SK-N-SH treated with all-trans-retinoic acid at 6 μM for 48 hours (cell line): ENCODE measurements at regions not wholly inside any gene's neighbourhood (a gene's known extent, or its start where the extent isn't known, plus 50 kb on each side); places are given as distances from the start of the nearest gene placed in this dataset.

Experiments used
- ATAC-seq: fragments of 200-7000 bp; cut with Tn5 transposase; 3 replicates; pipeline ENCODE4 v1.9.1; 2020; ENCODE audit warnings: mild to moderate bottlenecking, moderate library complexity
- ESRRG ChIP-seq: fragments of 250-450 bp; sonication (Bioruptor Pico); IDR thresholded peaks from 2 replicates; pipeline ENCODE4 v1.6.1; 2021; ENCODE audit warnings: mild to moderate bottlenecking
- GLIS3 ChIP-seq: fragments of 250-450 bp; sonication (Bioruptor Pico); IDR thresholded peaks from 2 replicates; pipeline ENCODE4 v1.5.0; 2020; ENCODE audit warnings: mild to moderate bottlenecking, moderate library complexity
- ISL1 ChIP-seq: fragments of 250-450 bp; sonication (Bioruptor Pico); IDR thresholded peaks from 2 replicates; pipeline ENCODE4 v2.1.2; 2022; ENCODE audit warnings: mild to moderate bottlenecking, moderate library complexity
- PPARA ChIP-seq: fragments of 250-450 bp; sonication (Bioruptor Pico); IDR thresholded peaks from 2 replicates; pipeline ENCODE4 v1.5.0; 2020; ENCODE audit warnings: mild to moderate bottlenecking, borderline replicate concordance
- SNAI2 ChIP-seq: fragments of 250-450 bp; sonication (Bioruptor Pico); IDR thresholded peaks from 2 replicates; pipeline ENCODE4 v1.5.0; 2020; ENCODE audit warnings: mild to moderate bottlenecking, moderate library complexity
- TCF4 ChIP-seq: fragments of 250-450 bp; sonication (Bioruptor Pico); IDR thresholded peaks from 2 replicates; pipeline ENCODE4 v1.8.0; 2021; ENCODE audit warnings: mild to moderate bottlenecking, moderate library complexity, borderline replicate concordance
- TOX ChIP-seq: fragments of 250-450 bp; sonication (Bioruptor Pico); IDR thresholded peaks from 2 replicates; pipeline ENCODE4 v1.8.0; 2021; ENCODE audit warnings: mild to moderate bottlenecking, moderate library complexity, borderline replicate concordance
- ZC3H10 ChIP-seq: fragments of 250-450 bp; sonication (Bioruptor Pico); IDR thresholded peaks from 2 replicates; pipeline ENCODE4 v1.5.1; 2021; ENCODE audit warnings: mild to moderate bottlenecking, moderate library complexity
- ZFP3 ChIP-seq: fragments of 250-450 bp; sonication (Bioruptor Pico); IDR thresholded peaks from 2 replicates; pipeline ENCODE4 v1.5.0; 2020; ENCODE audit warnings: mild to moderate bottlenecking, moderate library complexity
- ZFP30 ChIP-seq: fragments of 450-650 bp; formaldehyde crosslinking; IDR thresholded peaks from 2 replicates; pipeline ENCODE4 v1.5.0; 2022; ENCODE audit warnings: mild to moderate bottlenecking, moderate library complexity
- ZNF565 ChIP-seq: fragments of 450-650 bp; formaldehyde crosslinking; conservative IDR thresholded peaks from 2 replicates; pipeline ENCODE4 v1.5.0; 2020; ENCODE audit warnings: low read depth, mild to moderate bottlenecking, moderate library complexity
- ZNF70 ChIP-seq: fragments of 450-650 bp; formaldehyde crosslinking; IDR thresholded peaks from 2 replicates; pipeline ENCODE4 v1.5.0; 2020; ENCODE audit warnings: mild to moderate bottlenecking, moderate library complexity
- ZNF8 ChIP-seq: fragments of 450-650 bp; formaldehyde crosslinking; IDR thresholded peaks from 2 replicates; pipeline ENCODE4 v1.5.0; 2020; ENCODE audit warnings: mild to moderate bottlenecking, moderate library complexity
- TF ChIP-seq, protein P1 (sequence below): fragments of 250-450 bp; sonication (Bioruptor Pico); IDR thresholded peaks from 2 replicates; pipeline ENCODE4 v1.5.1; 2020; ENCODE audit warnings: low read depth, mild to moderate bottlenecking, moderate library complexity
- TF ChIP-seq, protein P2 (sequence below): fragments of 250-450 bp; sonication (Bioruptor Pico); IDR thresholded peaks from 2 replicates; pipeline ENCODE4 v1.5.1; 2021; ENCODE audit warnings: mild to moderate bottlenecking, moderate library complexity
- TF ChIP-seq, protein P3 (sequence below): fragments of 250-450 bp; sonication (Bioruptor Pico); IDR thresholded peaks from 2 replicates; pipeline ENCODE4 v1.8.0; 2020; ENCODE audit warnings: mild to moderate bottlenecking, moderate library complexity, borderline replicate concordance
- TF ChIP-seq, protein P4 (sequence below): fragments of 250-450 bp; sonication (Bioruptor Pico); IDR thresholded peaks from 2 replicates; pipeline ENCODE4 v1.8.0; 2021; ENCODE audit warnings: low read depth, mild to moderate bottlenecking, moderate library complexity, borderline replicate concordance
- TF ChIP-seq, protein P5 (sequence below): fragments of 250-450 bp; sonication (Bioruptor Pico); IDR thresholded peaks from 2 replicates; pipeline ENCODE4 v1.5.0; 2020; ENCODE audit warnings: mild to moderate bottlenecking, moderate library complexity

DNA sequence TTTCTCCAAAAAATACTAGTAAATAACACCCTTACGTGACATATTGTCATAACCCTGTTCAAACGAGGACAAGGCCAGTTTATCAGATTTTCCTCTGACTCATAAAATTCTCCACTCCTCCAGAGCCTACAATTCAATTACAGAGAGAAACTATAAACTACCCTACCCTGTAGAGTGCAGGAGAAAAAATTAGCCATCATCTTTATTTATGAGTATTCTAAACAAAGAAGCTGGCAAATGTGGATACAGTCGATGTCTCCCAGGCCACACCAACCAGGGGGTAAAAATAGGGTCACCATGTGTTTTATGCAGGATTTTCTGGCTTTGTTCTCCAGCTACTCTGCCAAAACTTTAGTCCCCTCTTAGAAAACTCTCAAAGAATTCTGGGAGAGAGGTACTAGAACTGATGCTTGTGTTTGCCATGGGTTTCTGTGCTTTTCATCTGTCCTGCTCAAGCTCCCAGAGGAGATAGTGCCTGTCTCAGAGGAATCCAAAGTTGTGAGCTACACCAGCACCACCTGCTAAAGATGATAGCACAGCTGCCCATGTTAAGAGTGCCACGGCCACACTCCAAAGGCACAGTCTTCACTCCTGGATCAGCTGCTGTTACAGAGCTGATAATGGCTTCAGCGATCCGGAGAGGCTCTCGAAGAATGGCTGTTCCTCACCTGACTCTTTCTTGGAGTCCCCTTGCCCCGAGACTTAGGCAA lies 150.2 kb downstream of the IMPG2 start (continued):
- TF ChIP-seq, protein P1, sequence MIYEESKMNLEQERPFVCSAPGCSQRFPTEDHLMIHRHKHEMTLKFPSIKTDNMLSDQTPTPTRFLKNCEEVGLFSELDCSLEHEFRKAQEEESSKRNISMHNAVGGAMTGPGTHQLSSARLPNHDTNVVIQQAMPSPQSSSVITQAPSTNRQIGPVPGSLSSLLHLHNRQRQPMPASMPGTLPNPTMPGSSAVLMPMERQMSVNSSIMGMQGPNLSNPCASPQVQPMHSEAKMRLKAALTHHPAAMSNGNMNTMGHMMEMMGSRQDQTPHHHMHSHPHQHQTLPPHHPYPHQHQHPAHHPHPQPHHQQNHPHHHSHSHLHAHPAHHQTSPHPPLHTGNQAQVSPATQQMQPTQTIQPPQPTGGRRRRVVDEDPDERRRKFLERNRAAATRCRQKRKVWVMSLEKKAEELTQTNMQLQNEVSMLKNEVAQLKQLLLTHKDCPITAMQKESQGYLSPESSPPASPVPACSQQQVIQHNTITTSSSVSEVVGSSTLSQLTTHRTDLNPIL: 0 out of 2 replicates have a peak, but pooled peaks have one; percentile 36
- TF ChIP-seq GLIS3 (CRISPR knock-in tag): 0 out of 2 replicates have a peak, but pooled peaks have one; percentile 14
- TF ChIP-seq ISL1 (CRISPR knock-in tag): peak; percentile 88
- no peak for TF ChIP-seq TOX (CRISPR knock-in tag)
- TF ChIP-seq, protein P2, sequence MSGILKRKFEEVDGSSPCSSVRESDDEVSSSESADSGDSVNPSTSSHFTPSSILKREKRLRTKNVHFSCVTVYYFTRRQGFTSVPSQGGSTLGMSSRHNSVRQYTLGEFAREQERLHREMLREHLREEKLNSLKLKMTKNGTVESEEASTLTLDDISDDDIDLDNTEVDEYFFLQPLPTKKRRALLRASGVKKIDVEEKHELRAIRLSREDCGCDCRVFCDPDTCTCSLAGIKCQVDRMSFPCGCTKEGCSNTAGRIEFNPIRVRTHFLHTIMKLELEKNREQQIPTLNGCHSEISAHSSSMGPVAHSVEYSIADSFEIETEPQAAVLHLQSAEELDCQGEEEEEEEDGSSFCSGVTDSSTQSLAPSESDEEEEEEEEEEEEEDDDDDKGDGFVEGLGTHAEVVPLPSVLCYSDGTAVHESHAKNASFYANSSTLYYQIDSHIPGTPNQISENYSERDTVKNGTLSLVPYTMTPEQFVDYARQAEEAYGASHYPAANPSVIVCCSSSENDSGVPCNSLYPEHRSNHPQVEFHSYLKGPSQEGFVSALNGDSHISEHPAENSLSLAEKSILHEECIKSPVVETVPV: no peak
- TF ChIP-seq PPARA (CRISPR knock-in tag): no peak
- TF ChIP-seq ESRRG (CRISPR knock-in tag): no peak
- TF ChIP-seq ZC3H10 (CRISPR knock-in tag): peak; percentile 88

DNA sequence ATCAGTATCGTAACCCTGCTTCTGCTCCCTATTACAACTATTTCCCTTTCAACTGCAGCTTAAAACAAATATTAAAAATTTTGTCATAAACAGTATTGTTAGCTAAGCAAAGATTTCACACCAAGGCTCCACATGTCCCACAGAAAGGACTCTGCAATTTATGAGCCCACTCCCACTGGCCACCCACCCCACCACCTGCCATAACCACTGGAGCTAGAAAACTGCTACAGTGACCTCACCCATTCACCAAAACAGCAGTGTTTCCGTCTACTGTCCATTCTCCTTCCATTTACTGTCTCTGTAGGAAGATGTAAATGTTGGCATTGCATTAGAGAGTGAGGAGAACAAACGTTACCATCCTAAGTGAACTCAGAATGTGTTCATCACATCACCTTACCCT lies 150.9 kb downstream of the IMPG2 start:
- ATAC-seq: peak; percentile 41
- no peak for TF ChIP-seq ZFP30 (CRISPR knock-in tag)
- TF ChIP-seq ISL1 (CRISPR knock-in tag): no peak
- TF ChIP-seq, protein P3, sequence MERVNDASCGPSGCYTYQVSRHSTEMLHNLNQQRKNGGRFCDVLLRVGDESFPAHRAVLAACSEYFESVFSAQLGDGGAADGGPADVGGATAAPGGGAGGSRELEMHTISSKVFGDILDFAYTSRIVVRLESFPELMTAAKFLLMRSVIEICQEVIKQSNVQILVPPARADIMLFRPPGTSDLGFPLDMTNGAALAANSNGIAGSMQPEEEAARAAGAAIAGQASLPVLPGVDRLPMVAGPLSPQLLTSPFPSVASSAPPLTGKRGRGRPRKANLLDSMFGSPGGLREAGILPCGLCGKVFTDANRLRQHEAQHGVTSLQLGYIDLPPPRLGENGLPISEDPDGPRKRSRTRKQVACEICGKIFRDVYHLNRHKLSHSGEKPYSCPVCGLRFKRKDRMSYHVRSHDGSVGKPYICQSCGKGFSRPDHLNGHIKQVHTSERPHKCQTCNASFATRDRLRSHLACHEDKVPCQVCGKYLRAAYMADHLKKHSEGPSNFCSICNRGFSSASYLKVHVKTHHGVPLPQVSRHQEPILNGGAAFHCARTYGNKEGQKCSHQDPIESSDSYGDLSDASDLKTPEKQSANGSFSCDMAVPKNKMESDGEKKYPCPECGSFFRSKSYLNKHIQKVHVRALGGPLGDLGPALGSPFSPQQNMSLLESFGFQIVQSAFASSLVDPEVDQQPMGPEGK (CRISPR knock-in tag): no peak
- no peak for TF ChIP-seq ZC3H10 (CRISPR knock-in tag)
- no peak for TF ChIP-seq ZNF565

DNA sequence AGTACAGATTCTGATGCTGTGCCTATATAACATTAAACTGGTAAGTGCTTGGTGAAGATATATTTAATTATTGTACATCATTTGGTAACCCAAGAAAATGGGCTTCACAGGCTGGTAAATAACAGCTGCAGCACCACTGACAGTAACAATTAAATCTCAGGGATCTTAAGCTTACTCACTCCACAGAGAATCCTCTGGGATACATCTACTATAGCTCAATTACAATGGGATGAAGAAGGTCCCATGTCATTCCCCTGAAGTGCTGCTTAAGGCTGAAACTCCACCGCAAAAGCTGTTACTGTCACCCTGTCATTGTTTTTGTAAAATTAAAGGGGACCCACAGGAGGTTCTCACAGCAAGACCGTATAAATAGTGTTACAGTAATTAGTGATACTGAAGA lies 153.0 kb downstream of the IMPG2 start:
- ATAC-seq: no peak

More for the DNA sequence above, 153.0 kb downstream of the IMPG2 start:
- TF ChIP-seq ESRRG (CRISPR knock-in tag) (no peak), ZC3H10 (CRISPR knock-in tag) (no peak), ZNF8 (CRISPR knock-in tag) (no peak), TOX (CRISPR knock-in tag) (no peak), GLIS3 (CRISPR knock-in tag) (no peak), ZFP3 (CRISPR knock-in tag) (no peak), ISL1 (CRISPR knock-in tag) (no peak), PPARA (CRISPR knock-in tag) (no peak), ZFP30 (CRISPR knock-in tag) (no peak), TCF4 (no peak), ZNF70 (no peak), SNAI2 (CRISPR knock-in tag) (no peak)
- TF ChIP-seq, protein P3 (CRISPR knock-in tag): no peak
- TF ChIP-seq, protein P1: no peak
- TF ChIP-seq, protein P4, sequence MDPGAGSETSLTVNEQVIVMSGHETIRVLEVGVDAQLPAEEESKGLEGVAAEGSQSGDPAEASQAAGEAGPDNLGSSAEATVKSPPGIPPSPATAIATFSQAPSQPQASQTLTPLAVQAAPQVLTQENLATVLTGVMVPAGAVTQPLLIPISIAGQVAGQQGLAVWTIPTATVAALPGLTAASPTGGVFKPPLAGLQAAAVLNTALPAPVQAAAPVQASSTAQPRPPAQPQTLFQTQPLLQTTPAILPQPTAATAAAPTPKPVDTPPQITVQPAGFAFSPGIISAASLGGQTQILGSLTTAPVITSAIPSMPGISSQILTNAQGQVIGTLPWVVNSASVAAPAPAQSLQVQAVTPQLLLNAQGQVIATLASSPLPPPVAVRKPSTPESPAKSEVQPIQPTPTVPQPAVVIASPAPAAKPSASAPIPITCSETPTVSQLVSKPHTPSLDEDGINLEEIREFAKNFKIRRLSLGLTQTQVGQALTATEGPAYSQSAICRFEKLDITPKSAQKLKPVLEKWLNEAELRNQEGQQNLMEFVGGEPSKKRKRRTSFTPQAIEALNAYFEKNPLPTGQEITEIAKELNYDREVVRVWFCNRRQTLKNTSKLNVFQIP: no peak
- TF ChIP-seq, protein P2: no peak
- TF ChIP-seq, protein P5, sequence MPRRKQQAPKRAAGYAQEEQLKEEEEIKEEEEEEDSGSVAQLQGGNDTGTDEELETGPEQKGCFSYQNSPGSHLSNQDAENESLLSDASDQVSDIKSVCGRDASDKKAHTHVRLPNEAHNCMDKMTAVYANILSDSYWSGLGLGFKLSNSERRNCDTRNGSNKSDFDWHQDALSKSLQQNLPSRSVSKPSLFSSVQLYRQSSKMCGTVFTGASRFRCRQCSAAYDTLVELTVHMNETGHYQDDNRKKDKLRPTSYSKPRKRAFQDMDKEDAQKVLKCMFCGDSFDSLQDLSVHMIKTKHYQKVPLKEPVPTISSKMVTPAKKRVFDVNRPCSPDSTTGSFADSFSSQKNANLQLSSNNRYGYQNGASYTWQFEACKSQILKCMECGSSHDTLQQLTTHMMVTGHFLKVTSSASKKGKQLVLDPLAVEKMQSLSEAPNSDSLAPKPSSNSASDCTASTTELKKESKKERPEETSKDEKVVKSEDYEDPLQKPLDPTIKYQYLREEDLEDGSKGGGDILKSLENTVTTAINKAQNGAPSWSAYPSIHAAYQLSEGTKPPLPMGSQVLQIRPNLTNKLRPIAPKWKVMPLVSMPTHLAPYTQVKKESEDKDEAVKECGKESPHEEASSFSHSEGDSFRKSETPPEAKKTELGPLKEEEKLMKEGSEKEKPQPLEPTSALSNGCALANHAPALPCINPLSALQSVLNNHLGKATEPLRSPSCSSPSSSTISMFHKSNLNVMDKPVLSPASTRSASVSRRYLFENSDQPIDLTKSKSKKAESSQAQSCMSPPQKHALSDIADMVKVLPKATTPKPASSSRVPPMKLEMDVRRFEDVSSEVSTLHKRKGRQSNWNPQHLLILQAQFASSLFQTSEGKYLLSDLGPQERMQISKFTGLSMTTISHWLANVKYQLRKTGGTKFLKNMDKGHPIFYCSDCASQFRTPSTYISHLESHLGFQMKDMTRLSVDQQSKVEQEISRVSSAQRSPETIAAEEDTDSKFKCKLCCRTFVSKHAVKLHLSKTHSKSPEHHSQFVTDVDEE (CRISPR knock-in tag): no peak
